Rectal smooth muscle tissue (tissue), 1 donor: ENCODE measurements at regions not wholly inside any gene's neighbourhood (a gene's known extent, or its start where the extent isn't known, plus 50 kb on each side); places are given as distances from the start of the nearest gene placed in this dataset.
"Not testable (repeated sequence)": the region's sequence is repeated elsewhere in the genome, so short reads cannot be mapped to it uniquely, and the experiment has no call there.

Experiments
- H3K27ac ChIP-seq: one replicate; pipeline ENCODE4 v1.7.0; 2013; ENCODE audit warnings: low read depth, low read length, inconsistent platforms
- H3K27me3 ChIP-seq: one replicate; pipeline ENCODE4 v1.7.0; 2013; ENCODE audit warnings: low read length; ENCODE audit not compliant: control insufficient read depth, insufficient read depth
- H3K36me3 ChIP-seq: one replicate; pipeline ENCODE4 v1.7.0; 2013; ENCODE audit warnings: low read length; ENCODE audit not compliant: control insufficient read depth, insufficient read depth
- H3K4me1 ChIP-seq: one replicate; pipeline ENCODE4 v1.7.0; 2013; ENCODE audit warnings: low read length; ENCODE audit not compliant: control insufficient read depth, insufficient read depth
- H3K4me3 ChIP-seq: one replicate; pipeline ENCODE4 v1.7.0; 2013; ENCODE audit warnings: low read length
- H3K9ac ChIP-seq: one replicate; pipeline ENCODE4 v1.7.0; 2013; ENCODE audit warnings: low read length

GRCh38 chr4:154039435-154040343 lies 250.8 kb upstream of the SFRP2 start:
- no peaks in the 10 kb centered on the region for H3K27me3 ChIP-seq
- H3K27ac ChIP-seq: no peak overlapping the region
- H3K4me3 ChIP-seq: no peak overlapping the region
- H3K36me3 ChIP-seq: no peaks in the 10 kb centered on the region
- no peaks in the 10 kb centered on the region for H3K4me1 ChIP-seq
- no peak overlapping the region for H3K9ac ChIP-seq

- Histone ChIP-seq H3K4me1 (no peaks in the 10 kb centered on the region), H3K27ac (no peak overlapping the region), H3K4me3 (no peak overlapping the region), H3K36me3 (no peaks in the 10 kb centered on the region), H3K27me3 (no peaks in the 10 kb centered on the region), H3K9ac (no peak overlapping the region)
These were observed 248.0 kb upstream of the SFRP2 start for GRCh38 chr4:154036856-154037255.

DNA sequence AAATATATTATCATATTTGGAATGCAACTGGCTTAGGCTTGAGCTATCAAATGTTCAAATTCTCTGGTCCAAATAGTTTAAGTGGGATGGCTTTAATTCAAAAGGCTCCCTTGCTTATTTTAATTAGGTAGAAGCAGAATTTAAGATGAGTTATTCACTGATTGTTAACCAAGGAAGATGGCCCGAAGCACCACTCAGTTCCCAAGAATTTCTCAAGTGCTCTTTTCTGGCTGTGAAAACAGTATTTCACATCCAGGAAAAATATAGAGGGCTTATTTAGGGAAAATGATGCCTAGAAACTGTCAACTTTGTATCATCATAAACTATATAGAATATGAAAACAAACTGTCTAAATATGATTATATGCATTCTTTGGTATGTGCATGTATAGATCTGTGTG lies 246.5 kb upstream of the SFRP2 start:
- no peak overlapping the region for H3K27ac ChIP-seq
- H3K4me3 ChIP-seq: no peak overlapping the region
- no peak overlapping the region for H3K9ac ChIP-seq
- H3K36me3 ChIP-seq: no peaks in the 10 kb centered on the region
- H3K27me3 ChIP-seq: no peaks in the 10 kb centered on the region
- no peaks in the 10 kb centered on the region for H3K4me1 ChIP-seq

- Histone ChIP-seq H3K4me1 (no peaks in the 10 kb centered on the region), H3K27ac (no peak overlapping the region), H3K9ac (no peak overlapping the region), H3K36me3 (no peaks in the 10 kb centered on the region), H3K27me3 (no peaks in the 10 kb centered on the region), H3K4me3 (no peak overlapping the region)
These were observed 245.0 kb upstream of the SFRP2 start for GRCh38 chr4:154033921-154034320.

- H3K27me3 ChIP-seq: no peaks in the 10 kb centered on the region
- no peak overlapping the region for H3K27ac ChIP-seq
- no peaks in the 10 kb centered on the region for H3K36me3 ChIP-seq
- no peak overlapping the region for H3K4me3 ChIP-seq
- no peak overlapping the region for H3K9ac ChIP-seq
- H3K4me1 ChIP-seq: no peaks in the 10 kb centered on the region
These were observed 244.0 kb upstream of the SFRP2 start for GRCh38 chr4:154032914-154033313.

DNA sequence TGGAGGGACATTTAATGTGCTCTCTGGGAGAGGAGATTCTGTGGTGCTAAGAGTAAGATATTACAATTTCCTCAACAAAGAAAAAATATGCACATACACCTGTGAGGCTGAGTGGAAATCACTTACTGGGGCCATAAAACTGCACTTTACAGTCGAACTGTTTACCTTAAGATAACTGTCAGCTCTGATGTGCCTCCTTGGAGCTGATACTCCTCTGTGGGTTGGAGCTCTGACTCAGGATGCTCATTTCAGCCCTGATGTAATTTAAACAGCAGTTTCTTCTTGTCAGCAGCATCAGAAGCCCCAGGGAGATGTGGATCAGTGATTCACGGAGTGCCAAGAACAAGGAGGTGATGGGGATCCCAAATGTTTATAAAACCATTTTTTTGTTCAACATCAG lies 241.9 kb upstream of the SFRP2 start:
- H3K4me1 ChIP-seq: no peaks in the 10 kb centered on the region
- no peaks in the 10 kb centered on the region for H3K36me3 ChIP-seq
- H3K9ac ChIP-seq: no peak overlapping the region
- H3K4me3 ChIP-seq: no peak overlapping the region
- H3K27me3 ChIP-seq: no peaks in the 10 kb centered on the region
- no peak overlapping the region for H3K27ac ChIP-seq

DNA sequence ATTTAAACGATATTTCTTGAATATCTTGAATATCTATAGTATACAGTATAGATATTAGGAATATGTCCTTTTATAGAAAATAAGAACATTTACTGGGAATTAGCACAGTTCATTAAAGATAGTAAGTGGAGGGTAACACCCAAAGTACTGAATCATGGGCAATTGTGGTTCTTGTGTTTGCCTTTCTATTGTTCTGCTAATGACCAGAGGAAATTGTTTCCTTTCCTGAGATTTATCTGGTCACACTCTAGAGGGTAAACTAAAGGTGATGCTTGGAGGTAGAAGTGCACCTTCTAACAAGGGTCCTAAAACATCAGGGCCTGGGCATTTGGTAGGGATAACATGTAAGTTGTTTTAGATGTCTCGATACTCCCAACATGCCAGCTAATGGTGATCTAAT lies 241.3 kb upstream of the SFRP2 start:
- no peak overlapping the region for H3K27ac ChIP-seq
- H3K4me1 ChIP-seq: no peaks in the 10 kb centered on the region
- no peaks in the 10 kb centered on the region for H3K36me3 ChIP-seq
- H3K4me3 ChIP-seq: no peak overlapping the region
- H3K9ac ChIP-seq: no peak overlapping the region
- H3K27me3 ChIP-seq: no peaks in the 10 kb centered on the region

DNA sequence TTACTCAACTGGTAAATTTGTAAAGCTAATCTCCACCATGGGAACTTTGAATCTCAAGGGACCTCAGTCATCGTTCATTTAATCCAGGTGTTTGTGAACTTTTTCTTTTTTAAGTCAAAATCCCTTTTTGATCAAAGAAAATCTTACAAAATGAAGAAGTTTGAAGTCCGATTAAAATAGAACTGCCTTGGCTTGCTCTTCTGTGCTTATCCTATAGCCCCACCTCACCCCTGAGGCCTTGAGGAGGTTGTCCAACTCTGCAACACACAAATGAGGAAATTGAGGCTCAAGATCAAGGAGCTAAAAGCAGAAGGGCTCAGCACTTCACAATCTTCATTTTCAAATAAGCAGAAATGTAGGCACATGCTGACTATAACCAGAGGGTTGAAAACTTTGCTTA lies 240.3 kb upstream of the SFRP2 start:
- no peak overlapping the region for H3K27ac ChIP-seq
- H3K9ac ChIP-seq: no peak overlapping the region
- H3K4me1 ChIP-seq: no peaks in the 10 kb centered on the region
- H3K36me3 ChIP-seq: no peaks in the 10 kb centered on the region
- no peaks in the 10 kb centered on the region for H3K27me3 ChIP-seq
- H3K4me3 ChIP-seq: no peak overlapping the region

- Histone ChIP-seq H3K4me3 (no peak overlapping the region), H3K27me3 (no peaks in the 10 kb centered on the region), H3K4me1 (no peaks in the 10 kb centered on the region)
These were observed 236.2 kb upstream of the SFRP2 start for GRCh38 chr4:154025110-154025509.

GRCh38 chr4:154024097-154024694 lies 235.3 kb upstream of the SFRP2 start:
- H3K4me1 ChIP-seq: no peaks in the 10 kb centered on the region
- H3K9ac ChIP-seq: no peak overlapping the region
- H3K36me3 ChIP-seq: no peaks in the 10 kb centered on the region
- no peak overlapping the region for H3K27ac ChIP-seq
- no peaks in the 10 kb centered on the region for H3K27me3 ChIP-seq
- H3K4me3 ChIP-seq: no peak overlapping the region

More at GRCh38 chr4:154025110-154025509, 236.2 kb upstream of the SFRP2 start:
- Histone ChIP-seq H3K9ac (no peak overlapping the region), H3K27ac (no peak overlapping the region), H3K36me3 (no peaks in the 10 kb centered on the region)

- not testable (repeated sequence) for H3K36me3 ChIP-seq, H3K4me3 ChIP-seq, H3K27ac ChIP-seq
These were observed 234.8 kb upstream of the SFRP2 start for GRCh38 chr4:154023671-154024070.

GRCh38 chr4:154019811-154020210 lies 230.9 kb upstream of the SFRP2 start:
- Histone ChIP-seq H3K4me1 (no peaks in the 10 kb centered on the region), H3K27ac (no peak overlapping the region), H3K9ac (no peak overlapping the region), H3K27me3 (no peaks in the 10 kb centered on the region), H3K4me3 (no peak overlapping the region), H3K36me3 (no peaks in the 10 kb centered on the region)

More at GRCh38 chr4:154023671-154024070, 234.8 kb upstream of the SFRP2 start:
- not testable (repeated sequence) for H3K9ac ChIP-seq, H3K4me1 ChIP-seq, H3K27me3 ChIP-seq

DNA sequence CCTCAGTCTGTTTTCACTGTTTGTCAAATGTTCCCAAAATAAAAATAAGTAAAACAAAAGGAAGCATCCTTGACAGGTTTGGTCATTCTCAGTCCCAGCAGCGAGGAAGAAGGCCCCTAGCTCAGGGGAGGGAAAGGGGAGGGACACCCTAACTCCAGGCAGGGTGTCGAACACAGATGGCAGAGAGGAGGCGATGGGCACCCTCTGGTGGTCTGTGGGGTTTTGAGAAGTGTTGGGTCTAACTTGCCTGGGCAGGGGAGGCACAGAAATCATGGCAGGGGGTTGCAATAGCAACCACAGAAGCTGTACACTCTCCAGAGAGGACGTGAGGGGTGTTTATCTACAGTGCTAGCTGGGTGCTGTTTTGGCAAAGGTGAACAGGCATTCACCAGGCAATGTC lies 229.8 kb upstream of the SFRP2 start:
- no peaks in the 10 kb centered on the region for H3K27me3 ChIP-seq
- peaks cover 5% of the 10 kb centered on the region for H3K4me1 ChIP-seq
- H3K4me3 ChIP-seq: no peak overlapping the region
- H3K27ac ChIP-seq: no peak overlapping the region
- H3K9ac ChIP-seq: no peak overlapping the region
- H3K36me3 ChIP-seq: no peaks in the 10 kb centered on the region
